ENCODE measurements at regions not wholly inside any gene's neighbourhood (a gene's known extent, or its start where the extent isn't known, plus 50 kb on each side); places are given as distances from the start of the nearest gene placed in this dataset.

DNA sequence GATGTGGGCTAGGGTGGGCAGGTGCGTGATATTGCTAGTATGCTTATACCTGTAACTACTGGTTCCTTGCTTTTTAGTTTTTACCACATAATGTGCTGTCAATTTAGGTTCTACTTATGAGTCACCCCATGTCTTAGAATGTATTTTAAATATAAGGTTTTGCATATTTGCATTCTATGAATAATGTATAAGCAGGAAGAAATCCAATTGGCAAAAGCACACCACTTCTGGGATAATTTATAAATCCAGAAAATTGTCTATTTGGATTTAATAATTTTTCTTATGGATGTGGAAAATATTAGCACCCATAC, 421.6 kb downstream of the PCDH7 start:
- TF ChIP-seq EP300 (IDR thresholded peaks at IDR 0.05) (no peak), POLR2A (IDR thresholded peaks at IDR 0.05) (no peak)
- TF ChIP-seq, protein P1, sequence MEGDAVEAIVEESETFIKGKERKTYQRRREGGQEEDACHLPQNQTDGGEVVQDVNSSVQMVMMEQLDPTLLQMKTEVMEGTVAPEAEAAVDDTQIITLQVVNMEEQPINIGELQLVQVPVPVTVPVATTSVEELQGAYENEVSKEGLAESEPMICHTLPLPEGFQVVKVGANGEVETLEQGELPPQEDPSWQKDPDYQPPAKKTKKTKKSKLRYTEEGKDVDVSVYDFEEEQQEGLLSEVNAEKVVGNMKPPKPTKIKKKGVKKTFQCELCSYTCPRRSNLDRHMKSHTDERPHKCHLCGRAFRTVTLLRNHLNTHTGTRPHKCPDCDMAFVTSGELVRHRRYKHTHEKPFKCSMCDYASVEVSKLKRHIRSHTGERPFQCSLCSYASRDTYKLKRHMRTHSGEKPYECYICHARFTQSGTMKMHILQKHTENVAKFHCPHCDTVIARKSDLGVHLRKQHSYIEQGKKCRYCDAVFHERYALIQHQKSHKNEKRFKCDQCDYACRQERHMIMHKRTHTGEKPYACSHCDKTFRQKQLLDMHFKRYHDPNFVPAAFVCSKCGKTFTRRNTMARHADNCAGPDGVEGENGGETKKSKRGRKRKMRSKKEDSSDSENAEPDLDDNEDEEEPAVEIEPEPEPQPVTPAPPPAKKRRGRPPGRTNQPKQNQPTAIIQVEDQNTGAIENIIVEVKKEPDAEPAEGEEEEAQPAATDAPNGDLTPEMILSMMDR (IDR thresholded peaks at IDR 0.05): no peak
